Skin of body (tissue), 1 donor: ENCODE measurements at regions not wholly inside any gene's neighbourhood (a gene's known extent, or its start where the extent isn't known, plus 50 kb on each side); places are given as distances from the start of the nearest gene placed in this dataset.
A peak's percentile ranks its signal among the peaks of the same experiment; 100 is the strongest.

Experiments used
- DNase-seq: peaks from one replicate; lab custom pipeline; 2025; lab: John Stamatoyannopoulos, UW

DNA sequence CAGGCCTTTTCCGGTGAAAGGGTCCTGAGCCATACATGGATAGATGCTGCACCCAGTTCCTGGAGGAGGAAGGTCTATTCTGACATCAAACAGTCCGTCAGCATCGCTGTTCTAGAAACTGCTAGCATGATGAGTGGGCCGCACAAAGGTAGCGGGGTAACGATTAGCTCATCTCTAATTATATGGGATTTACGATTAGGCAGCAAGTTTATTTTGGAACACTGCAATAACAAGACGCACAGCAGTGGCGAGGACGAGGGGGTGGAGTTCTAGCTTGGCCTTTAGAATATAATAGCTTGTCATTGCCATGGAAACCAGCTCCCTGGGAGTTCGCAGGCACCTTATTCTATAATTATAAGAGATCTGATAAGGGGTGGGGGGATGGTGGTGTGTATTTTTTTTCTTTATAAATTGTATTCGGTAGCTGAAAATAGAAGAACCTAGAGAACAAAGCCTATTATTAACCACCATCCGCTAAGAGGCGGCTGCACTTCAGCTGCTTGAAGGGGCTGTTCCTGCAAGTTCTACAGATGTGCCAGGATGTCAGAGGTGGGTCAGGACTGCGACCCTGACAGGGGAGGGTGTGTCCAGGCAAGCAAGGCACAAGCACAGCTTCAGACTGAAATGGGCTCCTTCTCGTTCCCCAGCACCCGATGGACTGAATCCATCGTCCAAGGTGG, 311.0 kb downstream of the AGTPBP1 start:
- peak; percentile 39 for DNase-seq

DNA sequence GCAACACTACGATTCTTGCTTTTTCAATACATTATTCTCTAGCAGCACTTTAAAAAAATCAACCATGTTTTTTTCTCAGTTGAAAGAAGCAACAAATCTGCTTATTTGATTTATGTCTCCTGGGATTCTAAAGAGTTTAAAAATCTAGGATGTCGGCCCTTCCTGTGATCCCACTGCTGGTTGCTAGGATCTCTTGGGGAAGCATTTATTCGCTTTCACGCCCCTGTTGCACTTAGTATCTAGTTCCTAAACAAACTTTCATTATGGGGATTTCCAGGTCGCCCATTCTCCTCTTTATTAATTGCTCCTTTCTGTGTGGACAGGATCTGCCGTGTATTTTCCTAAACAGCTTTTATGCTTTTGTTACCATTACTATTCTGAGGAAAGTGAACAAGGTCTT, 313.5 kb downstream of the AGTPBP1 start:
- DNase-seq = no peak

DNA sequence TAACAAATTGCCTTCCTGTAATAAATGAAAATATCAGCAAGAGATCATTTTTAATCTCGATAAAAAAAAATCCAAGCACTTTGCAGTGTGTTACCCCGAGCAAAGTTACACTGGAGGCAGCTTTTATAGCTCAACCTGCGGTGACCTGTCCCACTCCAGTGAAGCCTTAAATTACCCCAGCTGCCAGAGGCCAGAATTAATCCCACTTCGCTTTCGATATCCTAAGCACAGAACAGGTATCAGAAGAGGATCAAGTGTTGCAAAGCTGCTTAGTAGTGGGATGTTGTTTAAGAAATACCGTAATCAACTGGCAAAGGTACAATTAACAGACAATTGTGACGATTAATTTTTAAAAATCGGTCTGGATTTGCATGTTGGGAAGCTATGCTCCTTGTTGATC, 314.0 kb downstream of the AGTPBP1 start:
- DNase-seq = no peak

DNA sequence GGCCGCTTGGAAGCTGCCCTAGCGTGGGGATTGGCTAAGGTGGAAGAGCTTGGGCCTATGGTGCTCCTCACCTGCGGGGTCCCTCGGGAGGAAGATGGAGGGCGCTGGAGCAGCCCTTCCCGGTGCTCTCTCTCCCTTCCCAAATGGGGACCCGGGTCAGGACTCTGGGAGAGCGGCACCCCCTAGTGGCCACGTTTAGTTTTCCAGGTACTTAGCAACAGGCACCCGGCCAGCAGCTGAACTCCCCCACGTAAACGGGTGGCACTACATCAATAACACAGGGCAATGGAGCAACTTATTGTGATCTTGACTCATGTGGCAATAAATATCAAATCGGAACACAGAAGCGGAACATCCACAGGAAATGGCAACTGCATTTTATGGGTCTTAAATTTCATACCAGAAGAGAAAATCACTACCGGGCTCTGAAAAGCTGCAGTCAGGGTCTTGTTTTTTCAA, 316.6 kb downstream of the AGTPBP1 start:
- peak; percentile 4 for DNase-seq

DNA sequence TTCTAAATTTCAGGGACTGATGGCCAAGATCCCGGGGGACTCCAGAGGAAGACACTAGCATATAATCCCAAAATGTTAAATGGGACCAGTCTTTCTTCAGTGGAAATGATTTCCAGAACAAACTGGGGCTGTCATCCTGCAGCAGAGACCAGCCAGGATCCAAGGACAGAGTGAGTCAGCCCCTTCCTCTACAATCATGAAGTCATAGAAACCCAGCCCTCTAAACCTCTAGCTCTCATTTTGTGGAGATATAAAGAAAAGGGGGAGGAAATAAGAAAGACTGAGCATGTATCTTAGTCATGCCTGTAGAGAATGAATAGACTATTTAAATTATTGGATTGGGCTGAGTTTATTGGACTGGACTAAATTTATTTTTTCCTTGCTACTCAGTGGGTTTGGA, 318.3 kb downstream of the AGTPBP1 start:
- no peak for DNase-seq

DNA sequence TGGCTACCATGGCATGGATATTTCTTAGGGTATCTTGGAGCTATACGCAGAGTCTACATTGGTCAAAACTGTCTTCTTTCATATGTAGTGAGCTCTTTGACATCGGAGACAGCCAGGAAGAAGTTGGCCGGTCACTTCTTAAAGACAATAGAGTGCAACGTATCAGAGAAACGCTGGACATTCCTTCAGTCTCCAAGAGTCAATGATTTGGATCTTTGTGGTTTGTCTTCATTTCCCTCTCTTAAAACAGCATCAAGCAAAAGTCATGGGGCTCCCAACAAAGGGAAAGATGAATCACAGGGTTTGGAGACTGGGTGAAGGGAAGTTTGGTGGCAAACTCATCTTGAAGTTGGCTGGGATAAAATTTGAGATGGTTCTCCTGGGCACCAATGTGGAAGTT, 320.1 kb downstream of the AGTPBP1 start:
- no peak for DNase-seq

DNA sequence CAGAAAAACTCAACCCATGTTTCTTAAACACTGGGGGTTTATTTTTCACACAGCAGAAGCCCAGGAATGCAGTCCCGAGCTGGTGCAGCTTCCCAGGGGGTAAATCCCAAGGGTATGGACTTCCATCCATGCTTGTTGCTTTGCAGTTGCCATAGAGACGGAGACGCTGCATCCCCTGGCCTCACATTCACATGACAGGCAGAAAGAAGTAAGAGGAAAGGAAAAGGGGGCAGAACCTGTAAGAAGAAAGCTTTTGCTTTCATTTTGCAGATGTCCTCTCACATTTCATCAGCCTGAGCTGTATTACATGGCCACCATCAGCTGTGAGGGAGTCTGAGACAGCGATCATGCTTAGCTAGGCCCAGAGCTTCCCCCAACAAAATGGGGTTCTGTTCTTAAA, 321.0 kb downstream of the AGTPBP1 start:
- DNase-seq = peak; percentile 9

DNA sequence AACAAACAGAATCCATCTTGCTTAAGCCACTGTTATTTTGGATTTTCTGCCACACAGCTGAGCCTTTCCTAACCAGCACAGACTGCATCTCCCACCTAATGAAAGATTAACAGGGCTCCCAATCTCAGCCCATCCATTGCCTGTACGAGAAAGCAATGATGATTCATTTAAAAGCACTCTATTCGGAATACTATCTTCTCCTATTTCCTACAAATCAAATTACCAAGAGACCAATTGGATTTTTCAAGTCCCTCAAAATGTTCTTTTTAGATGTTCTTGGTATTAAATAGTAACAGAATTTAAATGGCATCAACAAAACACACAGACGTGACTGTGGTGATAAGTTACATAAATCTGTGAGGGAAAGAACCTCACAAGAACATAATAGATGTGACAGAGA, 324.1 kb downstream of the AGTPBP1 start:
- DNase-seq = no peak

DNA sequence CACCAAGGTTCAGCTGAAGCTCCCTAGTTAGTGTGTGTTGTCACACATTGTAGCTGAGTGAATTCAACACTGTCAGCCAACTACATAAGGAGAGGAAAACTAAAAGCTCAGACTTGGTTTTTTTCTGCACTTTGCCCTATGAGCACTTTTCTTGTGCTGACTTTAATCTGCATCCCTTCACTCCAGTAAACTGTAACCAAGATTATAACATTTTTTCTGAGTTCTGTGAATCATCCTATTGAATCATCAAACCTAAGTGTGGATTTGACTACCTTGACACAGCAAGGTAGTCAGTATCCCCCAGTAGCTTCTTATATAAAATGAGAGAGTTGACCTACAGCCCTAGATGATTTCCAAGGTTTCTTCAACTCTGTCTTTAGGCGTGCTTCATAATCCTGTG, 325.0 kb downstream of the AGTPBP1 start:
- DNase-seq = no peak

DNA sequence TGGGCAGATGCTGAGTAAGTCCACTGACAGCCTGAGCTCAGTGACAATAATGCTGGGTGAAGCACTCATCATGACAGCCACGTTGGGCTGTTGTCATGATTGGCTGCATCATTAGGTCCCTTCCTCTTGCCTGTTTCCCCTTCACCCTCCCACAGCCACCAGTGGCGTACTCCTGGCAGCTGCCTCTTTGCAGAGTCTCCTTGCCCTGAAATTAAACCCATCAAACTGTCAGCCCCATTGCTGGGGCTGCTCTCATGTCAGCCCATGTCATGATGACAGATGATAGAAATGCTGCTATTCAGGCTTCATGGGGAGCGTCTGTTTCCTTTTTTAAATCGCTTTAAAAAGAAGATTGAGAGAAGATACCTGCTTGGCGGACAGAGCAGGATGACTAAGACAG, 327.4 kb downstream of the AGTPBP1 start:
- DNase-seq = no peak

DNA sequence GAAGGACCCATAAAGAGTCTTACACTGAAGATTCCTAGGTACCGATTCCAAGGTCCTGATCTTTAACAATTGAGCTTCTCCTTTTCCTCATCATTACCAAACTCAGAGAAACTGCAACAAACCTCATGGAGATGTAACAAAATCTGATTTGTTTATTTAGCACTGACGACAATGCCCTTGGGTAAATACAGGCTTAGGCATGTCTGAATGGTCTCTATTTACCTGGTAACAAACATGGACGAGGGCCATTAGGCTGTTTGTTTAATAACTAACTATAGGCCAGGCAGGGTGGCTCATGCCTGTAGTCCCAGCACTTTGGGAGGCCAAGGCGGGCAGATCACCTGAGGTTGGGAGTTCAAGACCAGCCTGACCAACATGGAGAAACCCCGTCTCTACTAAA, 333.3 kb downstream of the AGTPBP1 start:
- DNase-seq = no peak

DNA sequence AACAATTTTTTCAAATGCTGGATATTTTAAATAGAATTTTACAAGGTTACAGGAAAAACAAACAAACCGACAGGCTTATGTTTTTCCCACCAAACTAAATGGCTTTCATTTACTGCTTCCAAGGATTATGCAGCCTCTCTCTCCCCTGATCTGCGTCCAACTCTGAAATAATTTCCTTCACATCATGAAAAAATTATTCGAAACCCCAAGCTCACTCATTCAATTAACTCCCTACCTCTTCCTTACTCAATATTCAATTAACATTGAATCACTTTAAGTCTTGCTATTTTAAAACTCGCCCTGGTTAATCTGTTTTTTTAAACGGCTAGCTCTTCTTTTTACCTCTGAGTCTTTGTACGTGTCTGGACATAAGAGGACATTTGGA, 336.2 kb downstream of the AGTPBP1 start:
- DNase-seq = peak; percentile 9

DNA sequence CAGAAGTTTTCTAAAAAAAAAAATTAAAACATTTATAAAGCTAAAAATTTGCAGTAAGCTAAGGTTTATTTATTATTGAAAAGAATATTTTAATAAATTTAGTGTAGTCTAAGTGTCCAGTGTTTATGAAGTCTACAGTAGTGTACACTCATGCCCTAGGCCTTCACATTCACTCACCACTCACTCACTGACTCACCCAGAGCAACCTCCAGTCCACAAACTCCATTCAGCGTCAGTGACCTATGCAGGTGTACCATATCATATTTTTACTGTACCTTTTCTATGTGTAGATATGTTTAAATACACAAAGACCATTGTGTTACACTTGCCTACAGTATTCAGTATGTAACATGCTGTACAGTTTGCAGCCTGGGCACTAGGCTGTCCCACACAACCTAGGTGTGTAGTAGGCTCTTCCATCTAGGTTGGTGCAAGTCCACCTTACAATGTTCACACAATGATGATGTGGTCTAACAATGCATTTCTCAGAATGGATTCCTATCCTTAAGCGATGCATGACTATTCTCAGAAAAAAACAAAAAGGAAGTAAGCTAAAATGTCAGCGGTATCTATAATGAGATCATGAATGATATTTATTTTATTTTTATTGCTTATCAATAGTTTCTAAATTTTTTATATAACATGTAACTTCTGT, 336.7 kb downstream of the AGTPBP1 start:
- DNase-seq = no peak

DNA sequence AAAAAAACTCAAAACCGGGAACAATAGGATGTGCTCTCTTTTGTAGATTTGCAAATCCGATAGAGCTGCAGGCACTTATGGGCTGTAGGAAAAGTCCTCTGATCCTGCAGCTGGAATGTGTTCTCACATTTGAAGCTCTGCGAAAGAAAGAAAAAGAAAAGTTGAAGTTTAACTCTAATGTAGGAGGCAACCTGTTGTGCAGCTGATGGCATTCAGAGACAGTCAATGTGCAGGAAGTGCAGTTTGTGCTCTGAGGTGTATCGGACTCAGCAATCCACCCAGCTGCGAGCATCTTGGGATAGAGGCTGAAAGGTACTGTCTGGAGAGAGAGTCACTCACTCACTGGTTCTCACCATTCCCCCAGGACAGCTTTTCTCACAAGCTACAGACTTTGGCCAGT, 339.2 kb downstream of the AGTPBP1 start:
- DNase-seq = no peak

DNA sequence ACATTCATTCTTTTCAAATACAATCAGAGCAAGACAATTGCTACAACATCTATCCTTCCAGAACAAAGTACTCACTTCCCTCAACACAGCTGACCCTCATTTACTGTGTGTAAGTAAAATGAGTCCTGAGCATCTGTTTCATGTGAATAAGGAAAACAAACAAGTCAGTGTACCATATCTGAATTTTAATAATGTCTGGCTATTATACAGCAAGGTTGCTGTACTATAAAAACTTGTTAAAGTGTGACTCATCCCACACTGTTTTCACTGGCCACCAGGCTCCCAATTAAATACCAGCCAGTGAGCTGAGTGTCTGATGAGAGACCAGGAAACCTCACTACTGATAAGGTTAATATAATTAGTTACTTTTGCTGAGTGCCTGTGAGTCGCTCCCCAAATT, 339.8 kb downstream of the AGTPBP1 start:
- no peak for DNase-seq

DNA sequence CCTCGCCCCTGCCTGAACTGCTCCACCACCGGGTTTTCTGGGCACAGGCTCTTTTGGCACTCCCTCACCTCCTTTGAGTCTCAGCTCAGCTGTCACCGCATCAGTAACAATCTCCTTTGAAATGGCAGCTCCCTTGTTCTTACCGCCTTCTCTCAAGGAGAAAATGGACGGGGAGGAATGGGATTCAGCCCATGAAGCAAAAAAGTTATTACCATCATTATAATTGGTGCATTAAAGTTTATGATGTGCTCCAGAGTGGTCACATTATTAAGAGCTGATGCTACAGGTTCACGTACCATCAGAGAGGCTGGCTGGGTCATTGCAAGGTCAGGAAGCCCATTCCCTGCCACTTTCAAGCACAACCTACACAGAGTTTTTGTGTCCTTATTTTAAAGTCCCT, 344.7 kb downstream of the AGTPBP1 start:
- no peak for DNase-seq

DNA sequence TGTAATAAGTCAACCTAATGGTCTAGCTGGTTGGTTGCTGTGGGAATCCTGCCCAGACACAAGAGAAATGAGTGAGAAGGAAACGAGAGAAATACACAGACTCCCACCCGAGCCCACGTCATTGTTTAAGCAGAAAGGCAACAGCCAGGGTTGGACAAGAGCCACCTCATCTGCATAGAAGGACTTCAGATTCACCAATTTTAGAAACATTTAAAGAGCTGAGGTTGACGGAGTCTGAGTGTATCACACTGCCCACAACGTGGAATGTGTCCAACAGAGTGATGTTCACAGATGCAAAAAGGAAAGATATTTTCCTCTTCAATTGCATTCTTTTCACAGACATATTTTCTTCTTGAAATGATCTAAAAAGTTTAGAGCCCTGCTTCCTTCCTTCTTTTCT, 349.5 kb downstream of the AGTPBP1 start:
- DNase-seq = no peak

DNA sequence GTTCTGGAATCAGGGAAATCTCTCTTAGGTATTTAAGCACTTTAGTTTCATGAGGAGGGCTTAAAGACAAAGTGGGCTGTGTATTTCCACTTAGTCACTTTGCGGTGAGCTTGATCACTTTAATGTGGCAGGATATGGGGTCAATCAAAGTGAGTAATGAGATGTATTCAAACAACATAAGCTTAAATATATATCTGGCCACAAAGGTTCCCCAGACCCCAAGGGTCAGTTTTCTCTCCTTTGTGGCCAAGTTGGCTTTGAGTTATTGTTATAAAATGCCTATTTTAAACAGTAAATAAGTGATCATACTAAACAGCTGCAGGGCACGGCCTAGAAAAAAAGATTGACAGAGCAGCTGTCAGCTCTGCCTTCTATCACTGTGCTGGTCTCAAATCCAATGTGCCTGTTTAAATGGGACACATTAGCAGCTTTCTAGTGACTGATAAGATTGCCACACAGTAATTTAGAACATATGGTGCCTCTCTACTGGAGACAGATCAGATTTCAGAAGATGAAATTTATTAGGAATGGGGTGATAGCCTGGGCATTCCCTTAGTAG, 363.9 kb downstream of the AGTPBP1 start:
- DNase-seq = peak; percentile 13

DNA sequence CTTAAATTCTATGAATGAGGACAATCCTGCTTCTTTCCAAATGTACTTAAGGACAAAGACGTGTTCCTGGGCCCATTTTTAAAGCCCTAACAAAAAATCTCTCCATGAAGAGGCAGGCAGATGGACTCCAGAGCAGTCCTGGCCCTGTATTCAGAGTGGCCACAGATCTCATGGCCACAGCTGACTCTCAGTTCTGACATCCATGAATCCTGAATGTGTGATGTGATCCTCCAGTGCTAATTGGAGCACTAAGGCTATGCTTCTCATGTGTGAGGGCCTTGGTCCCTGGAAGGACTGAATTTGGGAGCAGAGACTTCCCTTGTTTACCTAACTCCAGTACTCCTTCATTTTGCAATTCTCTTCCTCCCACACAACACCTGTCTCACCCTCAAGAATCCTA, 373.0 kb downstream of the AGTPBP1 start:
- DNase-seq = no peak

DNA sequence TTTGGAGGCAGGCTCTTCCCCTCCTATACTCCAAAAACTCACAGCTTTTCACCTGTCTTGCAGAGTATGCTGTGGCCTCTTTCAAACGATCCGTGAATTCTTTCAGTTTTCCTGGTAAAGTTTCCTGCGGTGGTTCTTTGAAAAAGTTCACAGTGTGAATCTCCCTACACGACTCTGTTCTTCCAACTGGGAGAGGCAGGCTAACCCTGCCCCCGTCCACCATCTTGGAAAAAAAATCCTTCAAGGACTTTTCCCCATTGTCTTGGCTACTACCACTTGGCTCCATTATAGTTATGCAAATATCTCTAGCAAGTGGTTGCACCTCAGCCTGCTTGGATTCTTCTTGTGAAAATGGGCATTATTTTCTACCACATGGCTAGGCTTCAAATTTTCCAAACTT, 382.6 kb downstream of the AGTPBP1 start:
- no peak for DNase-seq

DNA sequence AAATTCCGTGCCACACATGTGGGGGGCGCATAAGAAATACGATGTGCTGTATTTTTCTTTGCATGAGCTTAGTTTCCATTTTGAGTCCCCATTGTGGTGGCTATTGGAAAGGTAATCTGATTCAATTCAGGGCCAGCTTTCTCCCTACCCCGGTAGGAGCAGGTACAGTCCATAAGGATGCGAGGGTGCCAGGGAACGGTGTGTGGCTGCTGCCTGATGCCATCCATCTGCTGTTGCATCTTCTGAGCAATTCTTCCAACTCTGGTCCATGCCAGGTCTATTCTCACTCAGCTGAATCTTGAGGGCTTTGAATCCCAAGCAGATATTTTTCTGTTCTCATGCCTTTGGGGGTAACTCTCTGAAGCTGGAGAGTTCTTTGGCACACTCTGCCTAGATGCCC, 392.7 kb downstream of the AGTPBP1 start:
- no peak for DNase-seq

DNA sequence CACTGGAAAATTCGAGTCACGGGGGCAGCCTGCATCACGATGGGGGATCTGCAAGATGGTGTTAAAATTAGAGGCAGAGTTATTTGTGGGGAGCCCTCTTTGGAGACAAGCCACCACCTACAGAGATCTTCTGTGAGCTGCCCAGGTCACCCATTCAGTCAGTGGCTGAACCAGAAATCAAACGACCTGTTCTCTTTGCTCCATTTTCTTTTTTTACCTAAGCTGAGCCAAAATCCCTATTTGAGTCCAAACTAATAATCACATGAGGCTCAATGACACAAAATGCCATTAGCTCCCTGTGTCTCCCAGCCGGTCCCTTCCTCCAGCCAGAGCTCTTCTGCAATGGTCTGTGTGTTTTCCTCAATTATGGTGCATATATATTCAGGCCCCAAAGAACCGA, 394.2 kb downstream of the AGTPBP1 start:
- DNase-seq = no peak

DNA sequence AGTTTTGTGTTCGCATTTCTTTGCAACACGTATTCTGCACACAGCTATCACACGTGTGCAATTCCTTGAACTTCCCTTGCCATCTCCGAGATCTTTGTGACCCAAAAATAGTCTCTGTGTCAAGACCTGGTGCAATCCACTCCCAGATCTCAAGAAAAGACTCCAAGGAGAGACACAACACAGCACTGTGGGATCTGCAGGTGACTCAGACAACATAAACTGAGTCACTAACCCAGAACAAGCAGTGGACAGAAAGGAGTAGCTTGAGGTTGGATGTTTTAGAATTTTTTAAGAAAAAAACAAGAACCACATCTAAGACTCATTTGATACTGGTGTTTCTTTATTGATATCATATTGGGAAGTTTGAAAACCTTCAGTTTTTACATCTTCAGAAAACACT, 396.9 kb downstream of the AGTPBP1 start:
- DNase-seq = no peak
